Keratinocyte (primary cell): ENCODE measurements at regions not wholly inside any gene's neighbourhood (a gene's known extent, or its start where the extent isn't known, plus 50 kb on each side); places are given as distances from the start of the nearest gene placed in this dataset.

Source experiments
- DNase-seq: peaks from one replicate; pipeline ENCODE4 v3.0.0-alpha.2; 2011; ENCODE audit warnings: low read depth, missing footprints, low spot score
- FAIRE-seq: peaks from 2 replicates; lab custom pipeline; 2011; peaks lifted over from hg19 to GRCh38; lab: Jason Lieb, UNC
- H2AFZ ChIP-seq: 2 replicates; pipeline ENCODE4 v1.6.0; 2012; ENCODE audit warnings: low read length, control low read depth, inconsistent platforms; ENCODE audit not compliant: control insufficient read depth
- H3K27ac ChIP-seq: 2 replicates; pipeline ENCODE4 v1.5.1; 2011; ENCODE audit warnings: low read length; ENCODE audit not compliant: control insufficient read depth, insufficient read depth
- H3K27me3 ChIP-seq: 3 replicates; pipeline ENCODE4 v1.6.0; 2011; ENCODE audit warnings: low read length; ENCODE audit not compliant: control insufficient read depth, insufficient read depth; ENCODE audit errors: extremely low read depth
- H3K36me3 ChIP-seq, 2 experiments: 2 replicates in 1 of 2; 3 replicates in 1 of 2; pipeline ENCODE4 v1.5.1; 2011; ENCODE audit warnings: low read length in 2 of 2, mild to moderate bottlenecking in 1 of 2; ENCODE audit not compliant: control insufficient read depth in 2 of 2, insufficient read depth in 2 of 2; ENCODE audit errors: extremely low read depth in 1 of 2
- H3K4me1 ChIP-seq: 3 replicates; pipeline ENCODE4 v1.5.1; 2011; ENCODE audit warnings: low read length; ENCODE audit not compliant: control insufficient read depth, insufficient read depth; ENCODE audit errors: extremely low read depth
- H3K4me2 ChIP-seq: 3 replicates; pipeline ENCODE4 v1.6.0; 2011; ENCODE audit warnings: low read depth, low read length; ENCODE audit not compliant: control insufficient read depth, insufficient read depth; ENCODE audit errors: extremely low read depth
- H3K4me3 ChIP-seq, 3 experiments: fragments of 200-600 bp in 1 of 3; sonication (generic) in 1 of 3; 2 replicates in 2 of 3; 3 replicates in 1 of 3; pipeline ENCODE4 v1.5.1; 2011 to 2016; ENCODE audit warnings: low read length in 3 of 3, mild to moderate bottlenecking in 3 of 3, control low read depth in 2 of 3, inconsistent platforms in 1 of 3, low read depth in 1 of 3, mixed read lengths in 1 of 3, mixed run types in 1 of 3, moderate library complexity in 1 of 3; ENCODE audit not compliant: control insufficient read depth in 2 of 3, insufficient read depth in 2 of 3; ENCODE audit errors: extremely low read depth in 1 of 3
- H3K79me2 ChIP-seq: 2 replicates; pipeline ENCODE4 v1.6.0; 2012; ENCODE audit warnings: low read length; ENCODE audit not compliant: control insufficient read depth, insufficient read depth
- H3K9ac ChIP-seq: 3 replicates; pipeline ENCODE4 v1.6.0; 2011; ENCODE audit warnings: low read length; ENCODE audit not compliant: control insufficient read depth, insufficient read depth; ENCODE audit errors: extremely low read depth
- H3K9me1 ChIP-seq: 3 replicates; pipeline ENCODE4 v1.6.0; 2011; ENCODE audit warnings: low read length; ENCODE audit not compliant: control insufficient read depth, insufficient read depth; ENCODE audit errors: extremely low read depth
- H3K9me3 ChIP-seq: 2 replicates; pipeline ENCODE4 v1.5.1; 2012; ENCODE audit warnings: low read depth, low read length; ENCODE audit not compliant: control insufficient read depth
- H4K20me1 ChIP-seq: 3 replicates; pipeline ENCODE4 v1.6.0; 2011; ENCODE audit warnings: low read length; ENCODE audit not compliant: control insufficient read depth, insufficient read depth; ENCODE audit errors: extremely low read depth
- EZH2 ChIP-seq: IDR thresholded peaks from one replicate; pipeline ENCODE4 v1.6.1; 2012; ENCODE audit warnings: inconsistent platforms, mild to moderate bottlenecking, low read length, moderate library complexity
- dilution Hi-C: fragments of 300-500 bp; cut with MboI; formaldehyde crosslinking; loops from one replicate; pipeline ENCODE4 v1.7.0; 2020; ENCODE audit warnings: low sequenced_read_pairs; ENCODE audit not compliant: extremely low pct_ligation_motif_present
- TF ChIP-seq, protein P1 (sequence below), 3 experiments: IDR thresholded peaks in 1 of 3; conservative IDR thresholded peaks in 1 of 3; optimal IDR thresholded peaks in 1 of 3; 2 replicates in 2 of 3; 3 replicates in 1 of 3; pipeline versions ENCODE3 to v1.5.1; 2011; ENCODE audit warnings: low read length in 3 of 3, mild to moderate bottlenecking in 3 of 3, moderate library complexity in 2 of 3, control low read depth in 1 of 3, inconsistent platforms in 1 of 3; ENCODE audit not compliant: insufficient read depth in 2 of 3; ENCODE audit errors: extremely low read depth in 1 of 3

DNA sequence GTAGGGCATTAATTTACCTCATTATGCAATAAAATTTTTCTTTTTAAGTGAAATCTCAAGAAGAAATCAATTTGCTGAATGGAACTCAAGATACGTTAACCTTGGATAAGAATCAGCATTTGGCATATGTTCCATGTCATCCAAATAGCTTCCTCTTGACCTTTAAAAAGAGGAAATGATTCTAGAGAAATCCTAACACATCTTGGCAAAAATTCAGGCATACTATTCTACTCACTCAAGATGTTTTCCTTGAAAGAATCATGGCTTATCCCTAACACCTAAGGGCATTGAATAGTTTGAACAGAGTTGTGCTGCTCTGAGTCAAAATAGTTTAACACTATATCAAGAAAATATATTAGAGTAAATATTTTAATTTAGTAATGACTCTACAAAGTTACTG, 678.0 kb downstream of the EPHA4 start:
- FAIRE-seq, result peak; percentile 43
- no peaks in the 10 kb centered on the region for H3K9me1 ChIP-seq

DNA sequence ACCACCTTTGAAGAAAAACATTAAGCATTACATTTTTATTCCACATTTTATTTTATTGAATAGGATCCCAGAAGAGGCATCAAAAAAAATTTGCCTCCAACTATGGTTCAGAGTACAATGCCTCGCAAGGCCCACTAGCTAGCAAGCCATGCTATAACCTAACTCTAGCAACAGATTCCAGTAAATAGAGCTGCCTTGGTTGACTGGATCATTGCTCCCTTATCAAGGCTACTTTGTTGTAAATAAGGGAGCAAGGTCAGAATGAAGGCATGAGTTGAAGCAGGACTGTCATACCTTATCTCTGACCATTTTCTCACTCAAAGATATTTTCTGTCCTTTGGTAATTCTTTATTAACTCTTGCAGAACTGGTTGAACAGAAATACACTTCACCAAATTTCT, 672.6 kb downstream of the EPHA4 start:
- no peaks in the 10 kb centered on the region for H3K9me1 ChIP-seq
- H3K27ac ChIP-seq, result no peak overlapping the region
- dilution Hi-C loops, result no loop called here
- no peaks in the 10 kb centered on the region for H3K79me2 ChIP-seq
- H3K4me2 ChIP-seq, result no peak overlapping the region
- no peak for TF ChIP-seq EZH2
- TF ChIP-seq, protein P1, sequence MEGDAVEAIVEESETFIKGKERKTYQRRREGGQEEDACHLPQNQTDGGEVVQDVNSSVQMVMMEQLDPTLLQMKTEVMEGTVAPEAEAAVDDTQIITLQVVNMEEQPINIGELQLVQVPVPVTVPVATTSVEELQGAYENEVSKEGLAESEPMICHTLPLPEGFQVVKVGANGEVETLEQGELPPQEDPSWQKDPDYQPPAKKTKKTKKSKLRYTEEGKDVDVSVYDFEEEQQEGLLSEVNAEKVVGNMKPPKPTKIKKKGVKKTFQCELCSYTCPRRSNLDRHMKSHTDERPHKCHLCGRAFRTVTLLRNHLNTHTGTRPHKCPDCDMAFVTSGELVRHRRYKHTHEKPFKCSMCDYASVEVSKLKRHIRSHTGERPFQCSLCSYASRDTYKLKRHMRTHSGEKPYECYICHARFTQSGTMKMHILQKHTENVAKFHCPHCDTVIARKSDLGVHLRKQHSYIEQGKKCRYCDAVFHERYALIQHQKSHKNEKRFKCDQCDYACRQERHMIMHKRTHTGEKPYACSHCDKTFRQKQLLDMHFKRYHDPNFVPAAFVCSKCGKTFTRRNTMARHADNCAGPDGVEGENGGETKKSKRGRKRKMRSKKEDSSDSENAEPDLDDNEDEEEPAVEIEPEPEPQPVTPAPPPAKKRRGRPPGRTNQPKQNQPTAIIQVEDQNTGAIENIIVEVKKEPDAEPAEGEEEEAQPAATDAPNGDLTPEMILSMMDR (optimal IDR thresholded peaks at IDR 0.05 in 1 of 3, IDR thresholded peaks at IDR 0.05 in 1 of 3, conservative IDR thresholded peaks at IDR 0.05 in 1 of 3; ENCODE audit: extremely low read depth in 1 of 3, insufficient read depth in 2 of 3, low read length in 3 of 3), result no peak
- no peaks in the 10 kb centered on the region for H3K36me3 ChIP-seq
- no peaks in the 10 kb centered on the region for H3K9me3 ChIP-seq
- no peaks in the 10 kb centered on the region for H3K4me1 ChIP-seq
- H3K27me3 ChIP-seq, result no peaks in the 10 kb centered on the region
- H4K20me1 ChIP-seq, result no peaks in the 10 kb centered on the region
- no peak overlapping the region for H2AFZ ChIP-seq
- DNase-seq (no peak), FAIRE-seq (no peak)
- H3K4me3 ChIP-seq, result no peak overlapping the region
- H3K9ac ChIP-seq, result no peak overlapping the region

More for the DNA sequence above, 678.0 kb downstream of the EPHA4 start:
- dilution Hi-C loops, result no loop called here
- no peaks in the 10 kb centered on the region for H3K27me3 ChIP-seq
- TF ChIP-seq, protein P1 (optimal IDR thresholded peaks at IDR 0.05 in 1 of 3, IDR thresholded peaks at IDR 0.05 in 1 of 3, conservative IDR thresholded peaks at IDR 0.05 in 1 of 3; ENCODE audit: extremely low read depth in 1 of 3, insufficient read depth in 2 of 3, low read length in 3 of 3), result no peak
- TF ChIP-seq EZH2, result no peak
- H3K4me2 ChIP-seq, result no peak overlapping the region
- no peaks in the 10 kb centered on the region for H3K36me3 ChIP-seq
- H3K9ac ChIP-seq, result no peak overlapping the region
- H4K20me1 ChIP-seq, result no peaks in the 10 kb centered on the region
- peaks cover 10% of the 10 kb centered on the region for H3K4me1 ChIP-seq
- H3K4me3 ChIP-seq, result no peak overlapping the region
- H3K27ac ChIP-seq, result no peak overlapping the region
- no peak for DNase-seq
- H2AFZ ChIP-seq, result no peak overlapping the region
- no peaks in the 10 kb centered on the region for H3K79me2 ChIP-seq
- H3K9me3 ChIP-seq, result no peaks in the 10 kb centered on the region
